ENCODE measurements at regions not wholly inside any gene's neighbourhood (a gene's known extent, or its start where the extent isn't known, plus 50 kb on each side); places are given as distances from the start of the nearest gene placed in this dataset.

GRCh38 chr3:24624938-24625681 lies 130.5 kb upstream of the THRB start:
- no peaks in the 10 kb centered on the region for H4K20me1 ChIP-seq (ENCODE audit: control insufficient read depth, insufficient read depth)
- no peaks in the 10 kb centered on the region for H3K4me1 ChIP-seq (ENCODE audit: control insufficient read depth, insufficient read depth, low read length)
- FAIRE-seq (no peak), DNase-seq (ENCODE audit: low read depth, low spot score) (no peak), ATAC-seq (no peak)
- TF ChIP-seq TCF7 (IDR thresholded peaks at IDR 0.05; ENCODE audit: borderline replicate concordance), result no peak
- no peak for TF ChIP-seq CBX3 (IDR thresholded peaks at IDR 0.05; ENCODE audit: borderline replicate concordance, low read depth)
- no peak for TF ChIP-seq HDAC2 (IDR thresholded peaks at IDR 0.05)
- TF ChIP-seq SP1 (IDR thresholded peaks at IDR 0.05; ENCODE audit: low read depth, low read length), result no peak
- TF ChIP-seq BRCA1 (IDR thresholded peaks at IDR 0.05; ENCODE audit: low read depth, low read length), result no peak
- no peak for TF ChIP-seq ZZZ3 (IDR thresholded peaks at IDR 0.05; ENCODE audit: control insufficient read depth, insufficient read length, low read depth)
- TF ChIP-seq GATAD2B (conservative IDR thresholded peaks at IDR 0.05; ENCODE audit: low read depth), result no peak
- H3K9ac ChIP-seq (ENCODE audit: control insufficient read depth, insufficient read depth, low read length), result no peak overlapping the region
- intact Hi-C loops (cut with micrococcal nuclease; ENCODE audit: unreplicated experiment) (no loop called here), in situ Hi-C loops (cut with MboI) (no loop called here)
- ChIA-PET SMC1A (ENCODE audit: uncharacterized antibody, unreplicated experiment) (interaction anchor here (0.6 to 1.1 kb wide), 2 partner anchors 10 to 70 kb away, joined by 3 to 5 read pairs; no protein-coding TSS in a partner anchor), POLR2A (no interaction called here), RAD21 (ENCODE audit: unreplicated experiment) (no interaction called here), CTCF (no interaction called here)
- H3K79me2 ChIP-seq (ENCODE audit: control insufficient read depth, insufficient read depth, low read length), result no peaks in the 10 kb centered on the region
- WGBS (ENCODE audit: insufficient coverage, insufficient replicate concordance, low lambda C conversion rate, missing lambda C conversion rate), result 0% methylated on average over 2 of the region's 2 CpGs
- BruUV-seq (replicated peaks), result no TSS peak
- H3K4me2 ChIP-seq (ENCODE audit: control insufficient read depth, insufficient read depth), result no peak overlapping the region
- no peak overlapping the region for H2AFZ ChIP-seq (ENCODE audit: control insufficient read depth, low read depth, low read length)
- H3K9me3 ChIP-seq (replicated peaks; ENCODE audit: control insufficient read depth, insufficient read depth, low read length), result no peaks in the 10 kb centered on the region
- no peaks in the 10 kb centered on the region for H3K36me3 ChIP-seq (ENCODE audit: control insufficient read depth in 2 of 2, insufficient read depth in 2 of 2, low read length in 1 of 2)
- no peak overlapping the region for H3K27ac ChIP-seq (ENCODE audit: control insufficient read depth, insufficient read depth)
- H3K27me3 ChIP-seq (replicated peaks in 1 of 2; ENCODE audit: control insufficient read depth in 2 of 2, insufficient read depth in 2 of 2, low read length in 1 of 2), result no peaks in the 10 kb centered on the region
- no peak overlapping the region for H3K4me3 ChIP-seq

DNA sequence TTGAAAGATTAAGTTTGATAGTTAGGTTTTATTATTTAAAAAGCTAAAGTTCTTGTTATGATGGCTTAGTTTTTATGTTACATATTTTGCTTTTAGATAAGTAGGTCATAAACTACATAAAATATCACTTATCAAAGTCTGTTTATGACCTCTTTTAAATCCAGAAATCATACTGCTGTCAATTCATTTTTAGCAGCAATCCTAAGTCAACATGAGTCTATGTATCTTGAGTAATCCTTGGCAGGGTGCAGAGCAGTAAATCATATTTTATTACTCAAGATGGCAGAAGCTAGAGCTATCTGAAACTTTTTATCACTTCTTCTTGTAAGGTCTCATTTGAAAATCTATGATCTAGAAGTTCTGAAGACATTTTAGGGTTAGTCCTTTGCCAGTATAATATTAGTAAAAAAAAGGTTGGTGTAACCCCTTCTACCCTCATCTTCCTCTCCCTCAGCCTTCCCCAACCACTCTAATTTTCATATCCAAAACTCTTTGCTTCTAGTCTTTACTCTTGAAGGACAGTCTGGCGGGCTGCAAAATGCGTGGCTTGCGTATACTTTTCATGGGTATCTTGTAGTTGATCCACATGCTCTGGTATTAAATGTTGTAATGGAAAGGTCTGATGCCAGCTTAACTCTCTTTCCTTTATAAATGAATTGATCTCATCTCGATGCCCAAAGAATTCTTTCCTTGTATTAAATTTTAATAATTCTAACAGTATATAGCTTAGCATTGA lies 134.0 kb upstream of the THRB start:
- Histone ChIP-seq H3K4me1 (ENCODE audit: control insufficient read depth, insufficient read depth, low read length) (no peaks in the 10 kb centered on the region), H3K4me2 (ENCODE audit: control insufficient read depth, insufficient read depth) (no peak overlapping the region), H2AFZ (ENCODE audit: control insufficient read depth, low read depth, low read length) (no peak overlapping the region), H3K9me3 (replicated peaks; ENCODE audit: control insufficient read depth, insufficient read depth, low read length) (no peaks in the 10 kb centered on the region), H3K27ac (ENCODE audit: control insufficient read depth, insufficient read depth) (no peak overlapping the region), H3K9ac (ENCODE audit: control insufficient read depth, insufficient read depth, low read length) (no peak overlapping the region), H3K4me3 (no peak overlapping the region), H4K20me1 (ENCODE audit: control insufficient read depth, insufficient read depth) (no peaks in the 10 kb centered on the region), H3K27me3 (replicated peaks in 1 of 2; ENCODE audit: control insufficient read depth in 2 of 2, insufficient read depth in 2 of 2, low read length in 1 of 2) (no peaks in the 10 kb centered on the region), H3K36me3 (ENCODE audit: control insufficient read depth in 2 of 2, insufficient read depth in 2 of 2, low read length in 1 of 2) (no peaks in the 10 kb centered on the region), H3K79me2 (ENCODE audit: control insufficient read depth, insufficient read depth, low read length) (no peaks in the 10 kb centered on the region)
- in situ Hi-C loops (cut with MboI), result no loop called here
- POLR2A ChIA-PET, result no interaction called here
- DNase-seq (ENCODE audit: low read depth, low spot score), result no peak
- BruUV-seq (replicated peaks), result no TSS peak
- RAD21 ChIA-PET (ENCODE audit: unreplicated experiment), result no interaction called here
- CTCF ChIA-PET, result interaction anchor here (1.5 kb wide), 1 partner anchor 10 kb away, joined by 4 read pairs; no protein-coding TSS in a partner anchor
- intact Hi-C loops (cut with micrococcal nuclease; ENCODE audit: unreplicated experiment), result no loop called here
- no peak for ATAC-seq
- no peak for TF ChIP-seq CHD4 (IDR thresholded peaks at IDR 0.05)
- no peak for TF ChIP-seq RAD51 (IDR thresholded peaks at IDR 0.05)
- TF ChIP-seq MTA3 (IDR thresholded peaks at IDR 0.05; ENCODE audit: borderline replicate concordance, low read length), result no peak
- no peak for TF ChIP-seq CHD2 (IDR thresholded peaks at IDR 0.05; ENCODE audit: borderline replicate concordance, low read depth, low read length)
- TF ChIP-seq MAX (IDR thresholded peaks at IDR 0.05; ENCODE audit: low read depth, low read length), result no peak
- whole genome bisulfite sequencing (ENCODE audit: insufficient coverage, insufficient replicate concordance, low lambda C conversion rate, missing lambda C conversion rate), result 59% methylated on average over 4 of the region's 4 CpGs
- FAIRE-seq, result no peak
- SMC1A ChIA-PET (ENCODE audit: uncharacterized antibody, unreplicated experiment), result interaction anchor here (1.4 kb wide), 1 partner anchor 17 kb away, joined by 4 read pairs; no protein-coding TSS in a partner anchor

All from GM12878 (cell line).